ENCODE measurements at regions not wholly inside any gene's neighbourhood (a gene's known extent, or its start where the extent isn't known, plus 50 kb on each side); places are given as distances from the start of the nearest gene placed in this dataset.

DNA sequence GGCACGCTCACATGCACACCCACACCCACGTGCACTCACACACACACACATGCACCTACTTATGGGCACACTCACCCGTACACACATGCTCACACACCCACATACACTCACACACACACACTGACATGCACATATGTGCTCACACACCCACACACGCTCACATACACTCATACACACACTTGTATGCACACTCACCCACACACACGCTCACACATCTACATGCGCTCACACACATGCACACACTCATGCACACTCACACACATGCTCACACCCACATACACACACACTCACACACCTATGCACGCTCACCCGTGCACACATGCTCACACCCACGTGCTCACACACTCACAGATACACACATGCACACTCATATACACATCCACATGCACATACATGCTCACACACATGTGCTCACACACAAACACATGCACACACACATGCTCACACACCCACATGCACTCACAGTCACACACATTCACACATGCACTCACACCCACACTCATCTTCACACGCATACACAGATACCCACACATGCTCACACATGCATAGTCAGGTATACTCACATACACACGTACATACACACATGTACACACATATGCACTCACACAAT, 138.3 kb downstream of the OLFM1 start:
- TF ChIP-seq FOXK2 (IDR thresholded peaks at IDR 0.05) (no peak), NFRKB (IDR thresholded peaks at IDR 0.05) (no peak), TARDBP (IDR thresholded peaks at IDR 0.05) (no peak), ELF4 (IDR thresholded peaks at IDR 0.05) (no peak), SP1 (IDR thresholded peaks at IDR 0.05) (no peak), BHLHE40 (IDR thresholded peaks at IDR 0.05; ENCODE audit: borderline replicate concordance) (no peak), ARNT (IDR thresholded peaks at IDR 0.05) (no peak), FOXA1 (IDR thresholded peaks at IDR 0.05) (no peak), FOXM1 (IDR thresholded peaks at IDR 0.05; ENCODE audit: borderline replicate concordance) (no peak)

All from HEK293T (cell line).